HEK293 (cell line): ENCODE measurements at regions not wholly inside any gene's neighbourhood (a gene's known extent, or its start where the extent isn't known, plus 50 kb on each side); places are given as distances from the start of the nearest gene placed in this dataset.

ENCODE experiments used
- CTCF ChIA-PET: fragments of 350-600 bp; formaldehyde crosslinking; extraction: SDS; loops from one replicate; lab custom pipeline; 2021; ENCODE audit warnings: antibody characterized with exemption; lab: Yijun Ruan, JAX
- POLR2A ChIA-PET: fragments of 300-600 bp; formaldehyde crosslinking; extraction: SDS; loops from one replicate; lab custom pipeline; 2020; ENCODE audit warnings: antibody characterized with exemption, inconsistent platforms; lab: Yijun Ruan, JAX
- H3K27ac ChIP-seq: fragments of 200-500 bp; sonication (Bioruptor generic); 2 replicates; pipeline ENCODE4 v1.5.1; 2014; ENCODE audit warnings: low read depth, low read length, control low read depth, inconsistent platforms; ENCODE audit errors: extremely low read depth
- H3K36me3 ChIP-seq, 2 experiments: fragments of 200-500 bp in 1 of 2; sonication (Bioruptor generic) in 1 of 2; 1 replicate in 1 of 2; 2 replicates in 1 of 2; pipeline ENCODE4 v1.5.1; 2014 to 2017; ENCODE audit warnings: inconsistent platforms in 2 of 2, low read length in 2 of 2; ENCODE audit not compliant: control insufficient read depth in 2 of 2, insufficient read depth in 1 of 2
- H3K4me1 ChIP-seq: fragments of 200-500 bp; sonication (Bioruptor generic); 2 replicates; pipeline ENCODE4 v1.5.1; 2014; ENCODE audit warnings: mild to moderate bottlenecking, low read length, inconsistent platforms; ENCODE audit not compliant: control insufficient read depth, insufficient read depth
- H3K4me3 ChIP-seq: 2 replicates; pipeline ENCODE4 v1.5.1; 2011; ENCODE audit warnings: low read depth, mild to moderate bottlenecking, control low read depth, low read length, moderate library complexity
- H3K9me3 ChIP-seq: fragments of 200-500 bp; sonication (Bioruptor generic); 2 replicates; pipeline ENCODE4 v1.5.1; 2014; ENCODE audit warnings: low read depth, low read length, inconsistent platforms; ENCODE audit not compliant: control insufficient read depth, insufficient read depth
- HOXA7 ChIP-seq: sonication (generic); formaldehyde crosslinking; IDR thresholded peaks from 2 replicates; pipeline ENCODE4 v1.8.1; 2022; ENCODE audit warnings: missing genetic modification reagents, borderline replicate concordance
- KLF9 ChIP-seq: fragments of 450-650 bp; formaldehyde crosslinking; IDR thresholded peaks from 2 replicates; pipeline ENCODE4 v1.5.1; 2016; ENCODE audit warnings: missing biosample characterization, missing genetic modification characterization, low read depth
- MEIS1 ChIP-seq: sonication (generic); formaldehyde crosslinking; IDR thresholded peaks from 2 replicates; pipeline ENCODE4 v1.8.1; 2022; ENCODE audit warnings: missing genetic modification reagents, mild to moderate bottlenecking, borderline replicate concordance
- PRDM2 ChIP-seq: fragments of 450-650 bp; formaldehyde crosslinking; IDR thresholded peaks from 2 replicates; pipeline ENCODE4 v1.5.1; 2016; ENCODE audit warnings: missing biosample characterization, missing genetic modification characterization, borderline replicate concordance
- WT1 ChIP-seq: fragments of 450-650 bp; formaldehyde crosslinking; IDR thresholded peaks from 2 replicates; pipeline ENCODE4 v1.5.1; 2016; ENCODE audit warnings: missing biosample characterization, missing genetic modification characterization
- ZBTB48 ChIP-seq: fragments of 450-650 bp; formaldehyde crosslinking; IDR thresholded peaks from 2 replicates; pipeline ENCODE4 v1.5.1; 2016; ENCODE audit warnings: missing biosample characterization, missing genetic modification characterization
- ZBTB6 ChIP-seq: fragments of 450-650 bp; formaldehyde crosslinking; IDR thresholded peaks from 2 replicates; pipeline ENCODE4 v1.5.1; 2017; ENCODE audit warnings: missing biosample characterization, missing genetic modification characterization
- ZFHX2 ChIP-seq: fragments of 450-650 bp; formaldehyde crosslinking; conservative IDR thresholded peaks from 2 replicates; pipeline ENCODE4 v1.5.1; 2016; ENCODE audit warnings: missing biosample characterization, missing genetic modification characterization
- ZNF155 ChIP-seq: fragments of 450-650 bp; formaldehyde crosslinking; IDR thresholded peaks from 2 replicates; pipeline ENCODE4 v1.5.1; 2016; ENCODE audit warnings: missing biosample characterization, missing genetic modification characterization
- ZNF184 ChIP-seq: fragments of 450-650 bp; IDR thresholded peaks from 2 replicates; pipeline ENCODE4 v1.5.1; 2018; ENCODE audit warnings: missing biosample characterization, mild to moderate bottlenecking, missing genetic modification characterization
- ZNF23 ChIP-seq: fragments of 450-650 bp; formaldehyde crosslinking; IDR thresholded peaks from 2 replicates; pipeline ENCODE4 v1.5.1; 2016; ENCODE audit warnings: missing biosample characterization, missing genetic modification characterization, borderline replicate concordance
- ZNF24 ChIP-seq: fragments of 450-650 bp; formaldehyde crosslinking; IDR thresholded peaks from 2 replicates; pipeline ENCODE4 v1.5.1; 2016; ENCODE audit warnings: missing biosample characterization, missing genetic modification characterization
- ZNF335 ChIP-seq: fragments of 450-650 bp; formaldehyde crosslinking; conservative IDR thresholded peaks from 2 replicates; pipeline ENCODE4 v1.5.1; 2016; ENCODE audit warnings: missing biosample characterization, missing genetic modification characterization
- ZNF394 ChIP-seq: fragments of 450-650 bp; formaldehyde crosslinking; IDR thresholded peaks from 2 replicates; pipeline ENCODE4 v1.5.1; 2016; ENCODE audit warnings: missing biosample characterization, missing genetic modification characterization, mild to moderate bottlenecking, moderate library complexity, borderline replicate concordance
- ZNF501 ChIP-seq: fragments of 450-650 bp; formaldehyde crosslinking; IDR thresholded peaks from 2 replicates; pipeline ENCODE4 v1.5.1; 2016; ENCODE audit warnings: missing biosample characterization, missing genetic modification characterization
- ZNF518A ChIP-seq: fragments of 450-650 bp; formaldehyde crosslinking; conservative IDR thresholded peaks from 2 replicates; pipeline ENCODE4 v1.5.1; 2016; ENCODE audit warnings: low read depth, missing biosample characterization, missing genetic modification characterization
- ZNF521 ChIP-seq: fragments of 450-650 bp; formaldehyde crosslinking; IDR thresholded peaks from 2 replicates; pipeline ENCODE4 v1.5.1; 2017; ENCODE audit warnings: missing biosample characterization, mild to moderate bottlenecking, missing genetic modification characterization
- ZNF548 ChIP-seq: fragments of 450-650 bp; formaldehyde crosslinking; IDR thresholded peaks from 2 replicates; pipeline ENCODE4 v1.5.1; 2016; ENCODE audit warnings: missing biosample characterization, missing genetic modification characterization
- ZNF596 ChIP-seq: fragments of 450-650 bp; IDR thresholded peaks from 2 replicates; pipeline ENCODE4 v1.5.0; 2018; ENCODE audit warnings: missing biosample characterization, mild to moderate bottlenecking, missing genetic modification characterization, moderate library complexity
- ZNF629 ChIP-seq: fragments of 450-650 bp; formaldehyde crosslinking; IDR thresholded peaks from 2 replicates; pipeline ENCODE4 v1.5.1; 2017; ENCODE audit warnings: missing biosample characterization, missing genetic modification characterization
- ZNF654 ChIP-seq: fragments of 450-650 bp; formaldehyde crosslinking; IDR thresholded peaks from 2 replicates; pipeline ENCODE4 v1.5.1; 2016; ENCODE audit warnings: low read depth, missing biosample characterization, missing genetic modification characterization
- ZNF792 ChIP-seq: fragments of 450-650 bp; formaldehyde crosslinking; IDR thresholded peaks from 2 replicates; pipeline ENCODE4 v1.5.1; 2016; ENCODE audit warnings: missing biosample characterization, missing genetic modification characterization
- ZSCAN30 ChIP-seq: fragments of 450-650 bp; IDR thresholded peaks from 2 replicates; pipeline ENCODE4 v1.5.1; 2018; ENCODE audit warnings: missing biosample characterization, mild to moderate bottlenecking, missing genetic modification characterization, moderate library complexity

- POLR2A ChIA-PET = no interaction called here
- no peaks in the 10 kb centered on the region for H3K9me3 ChIP-seq
- no peak overlapping the region for H3K4me3 ChIP-seq
- TF ChIP-seq ZNF335 (tag by site-specific recombination) = no peak
- TF ChIP-seq ZNF792 (tag by site-specific recombination) = no peak
- TF ChIP-seq ZNF501 = no peak
- TF ChIP-seq ZNF24 (tag by site-specific recombination) = no peak
- no peak for TF ChIP-seq PRDM2
- TF ChIP-seq ZFHX2 (tag by site-specific recombination) = no peak
- no peak for TF ChIP-seq ZSCAN30 (tag by site-specific recombination)
- TF ChIP-seq ZNF596 (tag by site-specific recombination) = no peak
- TF ChIP-seq ZNF184 = no peak
- TF ChIP-seq WT1 = no peak
- TF ChIP-seq HOXA7 = no peak
- no peak for TF ChIP-seq ZNF654 (tag by site-specific recombination)
- no peak for TF ChIP-seq ZBTB6
- TF ChIP-seq ZNF23 (tag by site-specific recombination) = no peak
- TF ChIP-seq ZNF394 (tag by site-specific recombination) = no peak
- no peak for TF ChIP-seq MEIS1 (CRISPR knock-in tag)
- no peak for TF ChIP-seq ZNF548 (tag by site-specific recombination)
- no peak for TF ChIP-seq ZNF629 (tag by site-specific recombination)
- TF ChIP-seq, all 188 proteins: peak for 0
- CTCF ChIA-PET = no interaction called here
- Histone ChIP-seq H3K4me1 (no peaks in the 10 kb centered on the region), H3K36me3 (no peaks in the 10 kb centered on the region), H3K27ac (no peak overlapping the region)
Observed at GRCh38 chr11:97280347-97280746, 890.5 kb downstream of the JRKL start.

- Histone ChIP-seq H3K4me1 (no peaks in the 10 kb centered on the region), H3K27ac (no peak overlapping the region), H3K36me3 (no peaks in the 10 kb centered on the region), H3K9me3 (no peaks in the 10 kb centered on the region), H3K4me3 (no peak overlapping the region)
- ChIA-PET POLR2A (no interaction called here), CTCF (interaction anchor here (1.7 kb wide), 1 partner anchor 825 kb away, joined by 3 read pairs; no protein-coding TSS in a partner anchor)
- no peak for TF ChIP-seq KLF9 (tag by site-specific recombination)
- TF ChIP-seq ZNF521 = no peak
- TF ChIP-seq ZNF155 (tag by site-specific recombination) = no peak
- no peak for TF ChIP-seq ZNF518A (tag by site-specific recombination)
- TF ChIP-seq ZBTB48 (tag by site-specific recombination) = no peak
Observed at GRCh38 chr11:97289823-97290222, 900.0 kb downstream of the JRKL start.
